GM21786 (cell line): ENCODE measurements at regions not wholly inside any gene's neighbourhood (a gene's known extent, or its start where the extent isn't known, plus 50 kb on each side); places are given as distances from the start of the nearest gene placed in this dataset.

Experiments used
- ATAC-seq: cut with Tn5 transposase; IDR thresholded peaks from one replicate; pipeline ENCODE4 v1.9.1; 2021; ENCODE audit not compliant: unreplicated experiment

DNA sequence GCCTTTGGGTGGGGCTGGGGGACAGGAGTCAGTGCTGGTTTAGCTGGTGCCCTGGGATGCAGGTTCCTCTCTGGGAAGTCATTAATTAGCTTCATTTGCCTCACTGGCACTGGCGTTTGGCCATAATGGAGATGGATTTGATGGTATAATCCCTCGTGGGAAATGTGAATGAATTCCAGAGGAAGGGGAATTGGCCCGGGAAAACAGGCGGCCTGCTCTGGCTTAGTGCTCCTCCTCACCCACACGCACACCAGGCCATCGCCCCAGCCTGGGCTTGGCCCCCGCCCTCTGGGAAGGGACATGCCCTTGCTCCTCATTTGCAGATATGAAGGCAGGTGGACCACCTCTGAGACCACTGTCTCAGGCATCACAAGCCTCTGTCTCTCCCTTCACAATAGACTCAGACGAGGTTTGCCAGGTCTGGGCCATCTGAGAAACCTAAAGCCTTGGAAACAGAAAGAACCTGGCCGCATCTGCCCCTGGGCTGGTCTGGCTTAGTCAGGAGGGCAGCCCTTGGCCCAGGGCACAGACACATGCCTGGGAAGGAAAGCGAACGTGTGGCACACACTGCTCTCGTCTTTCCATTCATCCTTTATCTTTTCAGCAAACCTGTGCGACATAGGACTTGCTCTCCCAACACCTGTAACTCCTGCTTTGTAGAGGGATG is 199.2 kb upstream of the CDH4 start:
- no peak for ATAC-seq

DNA sequence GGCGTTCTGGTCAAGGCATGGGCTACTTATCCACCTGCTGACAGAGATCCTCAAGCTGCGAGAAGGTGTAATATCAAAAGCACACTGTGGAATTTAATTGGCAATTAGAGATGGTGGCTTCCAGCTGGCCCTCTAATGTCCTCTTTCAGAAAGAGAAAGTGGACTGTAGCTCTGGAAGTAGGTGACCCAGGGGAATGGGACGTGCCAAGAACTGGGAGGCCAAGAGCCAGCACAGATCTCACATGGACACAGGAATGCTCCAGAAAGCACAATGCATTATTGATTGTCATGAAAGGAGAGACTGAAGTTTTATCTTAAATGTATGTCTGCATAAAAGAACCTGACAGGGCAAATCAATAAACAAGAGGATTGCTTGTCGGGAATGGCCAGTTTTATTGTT is 198.6 kb upstream of the CDH4 start:
- ATAC-seq = no peak

DNA sequence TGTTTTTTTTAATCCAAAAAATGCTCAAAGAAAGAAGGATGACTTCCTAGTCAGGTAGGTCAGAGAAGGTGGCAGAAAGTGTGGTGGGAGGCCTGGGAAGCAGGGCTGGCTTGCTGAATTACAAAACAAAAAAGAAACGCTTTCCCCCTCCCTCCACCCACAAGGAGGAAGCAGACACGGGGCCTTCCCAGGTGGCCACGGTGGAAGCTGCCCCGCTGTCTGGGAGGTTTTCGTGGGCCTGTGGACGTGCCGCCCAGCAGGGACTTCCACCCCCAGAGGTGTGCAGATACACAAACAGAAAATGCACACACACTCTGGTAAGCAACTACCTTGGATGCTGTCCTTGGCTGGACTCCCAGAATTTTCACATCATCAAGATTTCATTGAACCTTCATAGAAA is 198.2 kb upstream of the CDH4 start:
- ATAC-seq = no peak

DNA sequence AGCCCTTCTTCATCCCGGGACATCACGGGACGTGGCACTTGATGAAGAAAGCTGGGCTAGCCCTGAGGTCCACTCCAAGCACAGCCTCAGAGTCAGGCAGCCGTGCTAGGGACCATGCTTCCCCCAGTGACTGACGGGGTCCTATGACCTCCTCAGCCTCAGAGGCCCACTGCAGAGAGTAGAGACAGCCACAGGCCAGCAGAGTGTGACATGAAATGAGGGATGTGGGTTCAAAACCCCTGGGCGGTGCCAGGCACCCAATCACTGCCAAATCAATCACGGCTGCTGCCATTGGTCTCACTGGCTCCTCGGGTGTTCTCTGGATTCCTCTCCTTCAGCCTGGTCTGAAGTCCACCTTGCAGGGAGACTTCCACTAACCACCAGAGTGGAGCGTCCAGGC is 197.7 kb upstream of the CDH4 start:
- no peak for ATAC-seq

DNA sequence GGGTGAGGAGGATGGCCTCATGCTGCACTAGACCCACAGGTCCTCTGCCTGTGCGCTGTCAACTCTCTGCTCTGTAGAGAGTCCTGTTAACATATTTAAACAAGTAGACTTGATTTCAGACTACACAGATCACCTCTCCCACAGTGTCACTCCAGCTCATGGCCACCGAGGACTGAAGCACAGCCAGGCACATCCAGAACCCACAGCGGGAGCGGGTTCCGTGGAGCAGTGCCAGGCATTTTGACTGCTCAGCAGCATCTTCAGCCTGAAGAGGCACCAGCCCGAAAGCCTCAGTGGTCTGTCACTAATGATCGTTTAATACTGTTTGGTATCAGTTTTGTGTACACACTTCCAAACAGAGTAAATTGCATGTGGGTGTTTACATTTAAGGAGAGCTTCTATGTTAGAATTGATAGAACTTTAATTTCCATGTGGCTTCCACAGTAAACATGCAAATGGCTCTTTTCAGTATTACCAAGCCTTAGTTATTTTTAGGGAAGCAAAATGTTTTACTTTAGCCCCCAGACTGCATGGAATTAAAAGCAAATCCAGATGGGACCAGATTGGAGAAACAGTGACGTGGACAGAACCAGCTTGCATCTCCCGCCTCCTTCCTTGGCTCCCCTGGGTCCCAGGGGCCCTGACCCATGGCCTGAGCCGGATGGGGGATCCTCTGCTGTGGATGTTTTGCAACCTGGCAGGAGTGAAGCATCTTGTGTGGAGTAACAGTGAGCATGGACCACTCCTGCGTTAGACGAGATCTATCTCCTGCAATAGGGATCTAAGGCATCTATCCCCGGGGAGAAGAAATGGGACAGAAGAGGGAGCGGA is 196.7 kb upstream of the CDH4 start:
- ATAC-seq = no peak

DNA sequence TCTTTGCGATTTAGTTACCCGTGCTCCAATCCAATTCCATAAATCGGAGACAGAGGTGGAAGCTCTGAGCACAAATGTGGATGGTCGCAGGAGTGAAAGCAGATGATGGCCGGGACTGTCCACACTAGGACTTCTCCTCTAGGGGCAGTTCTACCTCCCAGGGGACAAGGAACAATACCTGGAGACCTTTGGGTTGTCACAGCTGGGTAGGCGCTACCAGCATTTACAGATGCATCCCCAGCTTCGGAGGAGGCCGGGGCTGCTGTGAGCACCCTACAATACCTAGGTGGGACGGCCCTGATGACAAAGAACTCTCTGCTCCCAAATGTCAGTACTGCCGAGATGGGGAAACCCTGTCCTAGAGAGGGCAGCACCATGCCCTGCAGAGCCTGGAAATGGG is 195.9 kb upstream of the CDH4 start:
- ATAC-seq = no peak

DNA sequence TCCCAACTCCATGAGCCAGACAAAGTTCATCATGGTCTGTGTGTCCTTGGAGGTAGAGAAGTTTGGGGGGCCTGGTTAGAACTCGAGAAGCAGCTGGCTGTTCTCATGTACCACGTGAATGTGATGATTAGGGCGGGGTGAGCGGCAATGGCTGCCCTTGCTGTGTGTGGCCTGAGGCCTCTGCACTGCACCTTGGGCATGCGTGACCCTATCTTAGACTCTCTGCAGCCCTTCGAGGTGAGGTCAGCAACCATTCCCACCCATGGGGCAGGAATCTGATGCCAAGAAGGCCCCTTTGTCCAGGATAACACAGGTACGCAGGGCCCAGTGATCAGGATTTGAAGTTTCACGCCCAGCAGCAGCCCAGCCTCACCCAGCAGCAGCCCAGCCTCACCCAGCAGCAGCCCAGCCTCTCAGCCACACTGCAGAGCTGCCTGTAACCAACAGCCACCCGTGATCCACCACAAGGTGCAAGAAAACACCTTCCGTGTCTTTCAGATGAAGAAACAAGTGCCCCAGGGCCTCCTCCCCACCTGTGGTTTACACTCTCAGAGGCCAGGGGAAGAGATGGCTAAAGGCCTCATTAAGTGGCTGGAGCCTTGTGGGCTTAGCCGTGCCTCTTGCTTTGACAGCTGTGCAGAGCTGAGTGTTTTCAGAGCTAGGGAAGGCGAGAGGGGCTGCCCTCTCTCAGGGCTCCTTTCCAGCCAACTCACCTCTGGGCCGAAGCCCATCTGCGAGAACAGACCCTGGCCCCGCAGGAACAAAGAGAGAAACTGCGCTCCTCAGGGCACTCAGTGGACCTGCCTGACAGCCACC is 195.2 kb upstream of the CDH4 start:
- no peak for ATAC-seq

DNA sequence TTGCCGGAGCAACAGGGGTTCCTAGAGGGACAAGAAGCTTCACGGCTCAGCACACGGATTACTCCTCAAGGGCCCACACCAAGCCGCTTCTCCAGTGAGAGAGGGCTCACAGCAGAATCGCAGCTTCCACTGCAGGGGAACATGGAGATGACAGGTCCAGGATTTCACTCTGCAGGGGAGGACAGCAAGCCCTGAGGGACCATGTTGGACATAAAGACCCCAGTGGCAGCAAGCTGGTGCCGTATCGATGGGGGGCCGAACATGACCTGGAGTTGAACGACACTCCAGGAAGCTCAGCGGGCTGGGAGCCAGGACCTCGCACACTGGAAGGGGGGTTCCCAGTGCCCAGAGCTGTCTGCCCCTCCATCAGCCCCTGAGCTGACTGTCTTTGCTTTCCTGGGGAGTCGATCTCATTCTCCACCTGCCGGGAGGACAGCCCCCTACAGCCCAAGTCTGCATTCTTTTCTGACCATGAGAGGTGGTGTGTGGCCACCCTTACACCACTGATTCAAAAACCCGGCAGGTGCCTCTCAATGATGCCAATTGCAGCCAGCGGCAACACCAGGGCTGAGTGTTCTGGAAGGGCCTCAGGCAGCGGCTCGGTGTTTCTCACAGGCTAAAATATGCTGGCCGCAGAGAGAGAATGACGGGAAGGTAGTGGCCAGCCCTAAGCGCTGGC is 194.5 kb upstream of the CDH4 start:
- no peak for ATAC-seq

DNA sequence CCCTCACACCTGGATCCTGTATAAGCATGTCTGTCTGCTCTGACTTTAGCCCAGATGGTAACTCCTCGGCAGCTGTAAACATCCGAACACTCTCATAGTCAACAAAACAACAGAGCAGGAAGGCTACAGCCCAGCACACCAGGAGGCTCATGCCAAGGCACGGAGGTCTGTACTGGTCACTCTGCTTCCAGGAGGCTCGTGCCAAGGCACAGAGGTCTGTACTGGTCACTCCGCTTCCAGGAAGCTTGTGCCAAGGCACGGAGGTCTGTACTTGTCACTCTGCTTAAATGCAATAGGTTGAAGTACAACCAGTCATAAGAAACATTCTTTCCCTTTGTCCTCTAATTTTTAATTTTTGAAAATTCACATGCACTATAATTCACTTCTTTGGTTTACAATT is 190.1 kb upstream of the CDH4 start:
- ATAC-seq = no peak

DNA sequence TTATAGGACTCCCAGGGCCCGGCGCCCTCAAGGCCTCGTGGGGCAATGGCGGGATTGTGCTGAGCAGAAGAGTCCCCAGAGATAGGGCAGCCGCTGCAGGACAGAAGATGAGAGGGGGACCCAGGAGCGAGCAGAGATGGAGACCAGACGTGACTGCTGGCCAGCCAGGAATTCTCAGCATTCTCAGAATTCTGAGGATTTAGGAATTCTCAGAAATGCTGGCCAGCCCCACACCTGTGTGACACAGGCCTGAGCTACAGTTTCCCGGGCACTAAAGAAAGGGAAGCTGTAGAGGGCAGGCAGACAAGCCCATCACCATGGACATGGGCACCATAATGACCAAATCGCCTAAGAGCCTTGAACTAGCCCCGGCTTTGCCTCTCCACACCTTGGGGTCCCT is 186.2 kb upstream of the CDH4 start:
- no peak for ATAC-seq

DNA sequence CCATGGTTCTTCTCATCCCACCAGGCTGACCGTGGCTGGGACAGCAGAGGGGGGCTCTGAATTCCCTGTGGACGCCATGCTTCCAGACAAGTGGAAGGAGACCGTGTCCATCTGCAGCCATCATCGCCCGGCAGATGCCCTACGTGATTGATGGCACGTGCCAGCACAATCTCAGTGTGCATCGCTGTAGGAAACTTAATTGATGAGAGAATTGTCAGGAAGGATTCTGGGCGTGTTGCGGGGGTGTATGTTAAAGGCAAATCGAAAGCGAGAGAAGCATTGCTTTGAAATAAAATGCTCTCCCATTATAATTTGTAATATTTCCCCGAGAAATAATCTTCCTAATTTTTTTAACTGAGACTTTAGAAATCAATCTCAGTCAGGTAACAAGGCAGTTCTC is 185.5 kb upstream of the CDH4 start:
- no peak for ATAC-seq

DNA sequence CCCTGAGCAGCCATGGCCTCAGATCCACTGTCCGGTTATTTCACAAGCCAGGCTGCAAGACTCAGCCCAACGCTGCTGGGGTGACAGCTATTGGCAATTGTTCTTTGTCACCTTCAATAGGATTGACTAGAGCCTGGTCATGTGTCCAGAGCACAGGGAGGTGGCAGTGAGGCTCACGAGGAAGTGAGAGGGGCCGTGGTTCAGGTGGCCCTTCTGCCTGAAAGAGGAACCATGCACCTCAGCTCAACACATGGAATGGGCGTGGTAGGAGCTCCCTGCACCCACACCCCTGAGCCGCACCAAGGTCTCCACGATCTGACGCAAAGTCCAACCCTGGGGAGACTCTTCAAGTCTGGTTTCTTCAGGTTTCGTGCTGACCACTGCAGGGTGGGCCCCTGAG is 184.8 kb upstream of the CDH4 start:
- ATAC-seq = no peak

DNA sequence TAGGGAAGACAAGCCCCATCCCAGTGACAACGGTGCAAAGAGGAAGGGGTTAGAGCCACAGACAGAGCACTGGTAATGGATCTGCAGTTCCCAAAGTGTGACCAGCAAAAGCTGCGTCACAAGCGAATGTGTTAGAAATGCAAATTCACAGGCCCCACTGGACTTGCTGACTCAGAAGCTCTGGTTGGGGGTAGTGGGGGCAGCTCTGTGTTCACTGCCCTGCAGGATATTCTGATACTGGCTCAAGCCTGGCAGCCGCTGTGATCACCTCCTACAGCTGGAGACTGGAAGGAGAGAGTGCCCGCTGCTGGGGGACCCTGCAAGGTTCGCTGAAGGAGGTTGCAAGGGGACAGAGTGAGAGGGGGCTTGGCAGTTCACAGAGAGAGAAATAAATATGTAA is 179.7 kb upstream of the CDH4 start:
- ATAC-seq = no peak

DNA sequence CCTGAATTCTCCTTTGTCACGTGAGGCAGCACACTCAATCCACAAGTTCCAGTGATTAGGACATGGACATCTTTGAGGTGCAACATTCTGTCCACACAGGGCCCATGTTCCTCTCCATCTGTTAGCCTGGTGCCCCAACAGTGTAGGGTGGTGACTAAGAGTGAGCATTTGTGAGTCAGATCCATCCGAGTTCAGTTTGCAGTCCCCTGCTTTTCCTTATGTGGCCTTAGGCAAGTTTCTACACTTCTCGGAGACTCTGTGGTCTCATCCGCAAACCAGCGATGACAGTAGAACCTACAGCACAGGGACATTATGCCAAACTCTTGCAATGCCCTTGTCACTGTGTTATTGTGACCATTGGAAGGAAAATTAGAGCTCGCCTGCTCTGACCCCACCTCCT is 178.7 kb upstream of the CDH4 start:
- no peak for ATAC-seq

DNA sequence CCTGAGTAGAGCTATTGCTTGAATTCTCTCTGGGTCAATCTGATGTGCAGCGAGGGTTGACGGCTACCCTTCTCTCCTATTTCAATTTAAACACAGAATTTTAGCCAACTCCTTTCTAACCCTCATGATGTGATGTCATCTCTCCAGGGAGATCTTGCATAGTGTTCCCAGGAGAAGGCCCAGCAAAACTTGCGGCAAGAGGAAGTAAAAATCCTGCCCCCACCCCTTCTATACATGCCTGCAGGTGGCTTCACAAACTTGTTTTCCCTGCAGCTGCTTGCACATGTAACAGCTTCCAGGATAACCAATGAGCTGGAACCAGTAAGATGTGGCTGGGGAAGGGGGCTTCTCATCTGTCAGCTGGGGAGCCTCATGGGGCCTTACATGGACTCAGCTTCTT is 169.3 kb upstream of the CDH4 start:
- no peak for ATAC-seq

DNA sequence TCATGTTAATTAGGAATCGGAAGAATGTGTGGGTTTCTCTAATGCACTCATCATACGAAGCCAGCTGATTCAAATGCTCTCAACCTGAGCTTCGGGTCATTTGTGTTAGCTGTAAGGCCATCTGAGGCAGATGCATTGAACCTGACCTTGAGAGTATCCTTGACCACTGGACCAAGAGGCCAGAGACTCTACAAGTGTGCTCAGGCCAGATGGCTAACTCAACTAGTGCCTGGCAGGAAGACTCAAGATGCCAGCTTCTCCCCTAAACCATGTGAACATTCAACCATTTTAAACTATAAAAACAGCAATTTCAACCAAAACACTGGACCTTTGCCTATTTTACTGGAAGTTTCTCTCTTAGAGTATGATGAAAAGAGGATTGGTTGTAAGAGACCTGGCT is 168.6 kb upstream of the CDH4 start:
- ATAC-seq = no peak

DNA sequence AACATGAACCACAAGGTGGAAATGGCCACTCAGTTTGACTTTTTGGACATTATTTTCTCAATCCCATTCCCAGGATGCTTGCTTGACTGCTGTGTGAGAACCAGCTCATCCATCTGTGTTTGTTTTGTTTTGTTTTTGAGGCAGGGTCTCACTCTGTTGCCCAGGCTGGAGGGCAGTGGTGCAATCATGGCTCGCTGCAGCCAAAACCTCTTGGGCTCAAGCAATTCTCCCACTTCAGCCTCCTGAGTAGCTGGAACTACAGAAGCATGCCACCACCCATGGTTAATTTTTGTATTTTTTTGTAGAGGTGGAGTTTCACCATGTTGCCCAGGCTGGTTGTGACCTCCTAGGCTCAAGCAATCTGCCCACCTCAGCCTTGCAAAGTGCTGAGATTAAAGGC is 166.0 kb upstream of the CDH4 start:
- ATAC-seq = no peak

DNA sequence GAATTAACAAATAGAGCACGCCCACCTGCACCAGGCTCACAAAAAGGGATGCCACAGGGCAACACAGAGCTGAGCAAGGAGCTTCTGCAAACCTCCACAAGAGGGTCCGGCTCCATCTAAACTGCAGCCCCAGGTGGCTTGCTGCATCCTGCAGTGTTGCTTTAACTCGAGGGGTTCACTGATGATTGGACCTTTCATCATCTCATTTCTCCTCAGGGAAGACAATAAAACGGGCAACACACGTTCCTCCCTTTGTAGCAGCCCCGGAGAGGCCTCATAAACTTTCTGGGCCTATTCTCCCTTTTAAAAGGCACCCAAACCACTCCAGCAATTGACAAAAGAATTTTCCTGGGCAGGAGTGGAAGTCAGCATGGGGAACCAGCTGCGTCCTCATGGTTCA is 161.5 kb upstream of the CDH4 start:
- ATAC-seq = no peak

DNA sequence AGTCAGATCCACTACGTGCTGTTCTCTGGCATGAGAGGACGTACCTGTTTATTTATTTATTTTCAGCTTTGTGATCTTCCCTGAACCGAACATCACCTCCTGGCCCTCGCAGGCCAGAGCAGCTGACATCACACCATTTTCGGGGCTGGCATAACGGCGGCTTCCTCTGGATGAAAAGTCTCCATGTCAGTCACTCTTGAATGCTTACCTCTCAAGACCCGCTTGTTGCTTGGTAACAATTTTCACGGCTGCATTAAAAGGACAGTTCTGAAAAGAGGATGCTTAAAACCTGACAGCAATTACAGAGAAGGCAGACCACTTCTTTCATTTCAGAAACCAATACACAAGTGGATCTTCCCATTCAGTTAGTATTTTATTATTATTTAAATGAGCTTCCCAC is 159.8 kb upstream of the CDH4 start:
- ATAC-seq = no peak

DNA sequence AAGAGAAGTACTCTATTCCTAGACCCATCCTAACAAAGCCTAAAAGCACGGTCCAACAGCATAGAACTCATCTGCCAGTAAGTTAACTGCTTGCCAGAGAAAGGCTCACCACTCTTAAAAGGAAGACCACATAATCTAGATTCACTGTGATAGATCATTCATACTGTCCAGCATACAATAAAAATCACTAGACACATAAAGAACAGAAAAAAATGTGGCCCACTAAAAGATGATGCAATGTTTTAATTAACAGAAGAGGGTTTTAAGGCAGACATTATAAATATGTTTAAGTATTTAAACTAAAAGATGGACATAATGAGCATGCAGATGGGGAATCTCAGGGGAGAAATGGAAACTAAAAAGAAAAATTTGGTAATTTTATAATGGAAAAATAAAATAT is 157.5 kb upstream of the CDH4 start:
- ATAC-seq = no peak

DNA sequence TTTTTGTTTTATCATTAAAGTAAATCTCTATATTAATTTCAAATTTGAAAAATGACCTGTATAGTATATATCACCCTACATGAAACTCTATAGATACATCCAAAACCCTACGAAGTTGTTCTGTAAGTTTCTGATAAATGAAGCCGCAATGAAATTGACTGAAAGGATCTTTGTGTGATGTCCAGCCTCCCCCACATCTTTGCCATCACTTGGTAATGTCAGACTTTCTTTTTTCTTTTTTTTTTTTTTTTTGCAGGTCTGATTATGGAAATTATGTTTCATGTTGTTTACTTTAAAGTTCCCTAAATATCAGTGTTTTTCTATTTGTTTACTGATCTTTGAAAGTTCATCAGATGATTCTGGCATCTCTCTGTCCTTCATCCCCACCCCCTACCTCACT is 155.6 kb upstream of the CDH4 start:
- ATAC-seq = no peak
